ENCODE measurements at regions not wholly inside any gene's neighbourhood (a gene's known extent, or its start where the extent isn't known, plus 50 kb on each side); places are given as distances from the start of the nearest gene placed in this dataset.
"Not testable (repeated sequence)": the region's sequence is repeated elsewhere in the genome, so short reads cannot be mapped to it uniquely, and the experiment has no call there.

DNA sequence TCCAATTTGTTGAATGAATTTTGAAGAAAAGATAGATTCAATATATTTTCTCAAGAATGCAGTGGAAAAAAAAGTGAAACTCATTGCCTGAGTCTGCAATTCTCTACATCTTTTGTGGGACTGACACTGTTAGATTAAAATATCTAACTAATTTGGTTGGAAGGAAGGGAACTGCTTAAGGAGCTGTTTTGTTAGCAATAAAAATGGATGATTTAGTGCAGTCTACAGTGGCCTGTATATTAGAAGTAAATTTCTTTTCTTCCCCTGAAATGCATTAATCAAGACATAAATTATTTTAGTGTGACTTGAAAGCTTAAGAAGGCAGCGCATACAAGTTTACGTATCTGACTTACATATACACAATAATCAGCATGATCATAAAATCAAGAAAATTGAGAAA, 1332.6 kb downstream of the EPHA7 start:
- intact Hi-C loops (cut with DNase I) = no loop called here
- no peaks in the 10 kb centered on the region for H3K9me3 ChIP-seq

DNA sequence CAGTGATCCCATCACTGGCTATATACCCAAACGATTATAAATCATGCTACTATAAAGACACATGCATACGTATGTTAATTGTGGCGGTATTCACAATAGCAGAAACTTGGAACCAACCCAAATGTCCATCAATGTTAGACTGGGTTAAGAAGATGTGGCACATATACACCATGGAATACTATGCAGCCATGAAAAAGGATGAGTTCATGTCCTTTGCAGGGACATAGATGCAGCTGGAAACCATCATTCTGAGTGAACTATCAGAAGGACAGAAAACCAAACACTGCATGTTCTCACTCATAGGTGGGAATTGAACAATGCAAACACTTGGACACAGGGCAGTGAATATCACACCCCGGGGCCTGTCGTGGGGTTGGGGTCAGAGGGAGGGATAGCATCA, 1335.4 kb downstream of the EPHA7 start:
- H3K4me3 ChIP-seq; H3K9me3 ChIP-seq; H3K36me3 ChIP-seq; DNase-seq; H3K4me1 ChIP-seq; H3K27ac ChIP-seq; H3K27me3 ChIP-seq; ATAC-seq; intact Hi-C loops (cut with DNase I): not testable (repeated sequence)

More for the DNA sequence above, 1332.6 kb downstream of the EPHA7 start:
- ATAC-seq = no peak
- H3K27ac ChIP-seq = no peak overlapping the region
- no peaks in the 10 kb centered on the region for H3K4me1 ChIP-seq
- DNase-seq = no peak
- TF ChIP-seq, protein P1, sequence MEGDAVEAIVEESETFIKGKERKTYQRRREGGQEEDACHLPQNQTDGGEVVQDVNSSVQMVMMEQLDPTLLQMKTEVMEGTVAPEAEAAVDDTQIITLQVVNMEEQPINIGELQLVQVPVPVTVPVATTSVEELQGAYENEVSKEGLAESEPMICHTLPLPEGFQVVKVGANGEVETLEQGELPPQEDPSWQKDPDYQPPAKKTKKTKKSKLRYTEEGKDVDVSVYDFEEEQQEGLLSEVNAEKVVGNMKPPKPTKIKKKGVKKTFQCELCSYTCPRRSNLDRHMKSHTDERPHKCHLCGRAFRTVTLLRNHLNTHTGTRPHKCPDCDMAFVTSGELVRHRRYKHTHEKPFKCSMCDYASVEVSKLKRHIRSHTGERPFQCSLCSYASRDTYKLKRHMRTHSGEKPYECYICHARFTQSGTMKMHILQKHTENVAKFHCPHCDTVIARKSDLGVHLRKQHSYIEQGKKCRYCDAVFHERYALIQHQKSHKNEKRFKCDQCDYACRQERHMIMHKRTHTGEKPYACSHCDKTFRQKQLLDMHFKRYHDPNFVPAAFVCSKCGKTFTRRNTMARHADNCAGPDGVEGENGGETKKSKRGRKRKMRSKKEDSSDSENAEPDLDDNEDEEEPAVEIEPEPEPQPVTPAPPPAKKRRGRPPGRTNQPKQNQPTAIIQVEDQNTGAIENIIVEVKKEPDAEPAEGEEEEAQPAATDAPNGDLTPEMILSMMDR (IDR thresholded peaks at IDR 0.05) = no peak
- no peak overlapping the region for H3K4me3 ChIP-seq
- H3K27me3 ChIP-seq = no peaks in the 10 kb centered on the region
- no peaks in the 10 kb centered on the region for H3K36me3 ChIP-seq

DNA sequence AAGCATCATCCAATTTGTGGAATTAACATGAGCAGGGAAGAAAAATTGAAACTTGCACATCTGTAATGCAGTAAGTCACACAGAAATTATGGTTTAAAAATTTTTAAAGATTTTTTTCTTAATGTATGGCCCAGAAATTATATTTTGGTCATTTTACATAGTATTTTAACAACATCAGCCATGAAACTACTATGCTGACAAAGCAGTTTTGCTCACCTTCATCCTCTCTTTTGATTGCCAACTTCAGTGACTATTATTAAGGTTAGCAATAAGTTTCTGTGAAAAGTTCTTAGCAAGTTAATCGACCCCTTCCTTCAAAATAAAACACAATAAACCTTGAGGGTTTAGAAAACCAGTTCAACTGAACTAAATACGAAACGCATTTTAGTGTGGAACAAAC, 1347.0 kb downstream of the EPHA7 start:
- intact Hi-C loops (cut with DNase I) = no loop called here
- ATAC-seq (no peak), DNase-seq (no peak)
- no peak overlapping the region for H3K4me3 ChIP-seq
- TF ChIP-seq, protein P1 (IDR thresholded peaks at IDR 0.05) = no peak
- no peaks in the 10 kb centered on the region for H3K9me3 ChIP-seq
- no peak overlapping the region for H3K27ac ChIP-seq
- no peaks in the 10 kb centered on the region for H3K27me3 ChIP-seq
- no peaks in the 10 kb centered on the region for H3K4me1 ChIP-seq
- no peaks in the 10 kb centered on the region for H3K36me3 ChIP-seq

DNA sequence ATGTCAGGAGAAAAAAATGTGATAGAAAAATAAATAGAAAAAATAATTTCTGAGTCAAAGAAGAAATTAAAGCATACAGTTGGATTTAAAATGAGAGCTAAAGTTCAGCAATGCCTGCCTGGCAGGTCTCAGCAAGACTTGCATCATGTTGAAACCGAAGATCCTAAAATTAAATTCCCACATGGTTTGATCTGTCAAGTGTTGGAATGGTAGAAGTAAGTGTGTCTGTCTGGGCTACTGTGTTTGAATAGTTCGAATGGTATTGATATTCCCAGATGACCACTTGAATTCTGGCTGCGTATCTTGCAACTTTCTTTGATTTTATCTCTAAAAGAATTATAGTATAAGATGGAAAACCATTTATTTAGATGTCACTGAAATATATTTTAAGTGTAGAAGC, 1349.6 kb downstream of the EPHA7 start:
- no peaks in the 10 kb centered on the region for H3K9me3 ChIP-seq
- intact Hi-C loops (cut with DNase I) = no loop called here
- TF ChIP-seq, protein P1 (IDR thresholded peaks at IDR 0.05) = no peak
- DNase-seq (no peak), ATAC-seq (no peak)
- H3K27ac ChIP-seq = no peak overlapping the region
- no peaks in the 10 kb centered on the region for H3K4me1 ChIP-seq
- no peak overlapping the region for H3K4me3 ChIP-seq
- H3K36me3 ChIP-seq = no peaks in the 10 kb centered on the region
- H3K27me3 ChIP-seq = no peaks in the 10 kb centered on the region

DNA sequence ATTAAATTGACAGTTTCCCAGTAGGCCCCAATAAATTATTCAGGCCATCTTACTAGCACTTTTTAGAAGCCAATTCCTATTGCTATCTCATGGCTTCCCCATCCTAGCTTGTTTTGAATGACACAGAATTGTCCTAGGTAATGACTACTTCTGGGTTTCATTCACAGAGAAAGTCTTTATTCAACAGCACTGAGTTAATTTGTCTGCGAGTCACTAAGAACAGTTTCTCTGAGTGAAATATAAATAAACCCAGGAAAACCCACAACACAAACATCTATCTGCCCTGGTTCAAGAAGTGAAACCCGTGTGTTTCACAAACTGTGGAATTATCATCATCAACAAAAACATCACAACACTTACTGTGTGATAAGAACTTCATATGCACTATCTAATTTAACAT, 1366.8 kb downstream of the EPHA7 start:
- no peaks in the 10 kb centered on the region for H3K4me1 ChIP-seq
- TF ChIP-seq, protein P1 (IDR thresholded peaks at IDR 0.05) = no peak
- no peaks in the 10 kb centered on the region for H3K36me3 ChIP-seq
- intact Hi-C loops (cut with DNase I) = no loop called here
- H3K27me3 ChIP-seq = no peaks in the 10 kb centered on the region
- no peak overlapping the region for H3K4me3 ChIP-seq
- no peak for DNase-seq
- no peaks in the 10 kb centered on the region for H3K9me3 ChIP-seq
- H3K27ac ChIP-seq = no peak overlapping the region
- ATAC-seq = no peak

DNA sequence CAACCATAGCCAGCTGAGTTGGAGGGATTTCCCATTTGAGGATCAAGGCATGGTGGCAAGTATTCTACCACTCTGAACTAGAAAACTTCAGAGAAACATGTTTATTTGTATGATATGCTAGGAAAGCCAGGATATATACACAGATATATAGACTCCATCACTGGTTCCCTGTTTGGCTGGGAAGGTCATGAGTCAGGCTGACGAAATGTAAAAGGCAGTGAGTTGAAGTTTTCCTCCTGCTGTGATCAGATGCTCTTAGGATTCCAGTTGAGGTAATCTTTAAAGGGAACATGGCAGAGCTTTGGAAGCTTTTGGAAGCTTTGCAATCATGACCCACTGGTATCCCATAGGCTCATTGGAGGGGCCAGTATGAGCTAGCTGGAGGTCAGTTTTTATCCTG, 1369.1 kb downstream of the EPHA7 start:
- DNase-seq (no peak), ATAC-seq (no peak)
- Histone ChIP-seq H3K4me3 (no peak overlapping the region), H3K9me3 (no peaks in the 10 kb centered on the region), H3K27me3 (no peaks in the 10 kb centered on the region), H3K27ac (no peak overlapping the region), H3K36me3 (no peaks in the 10 kb centered on the region), H3K4me1 (no peaks in the 10 kb centered on the region)
- TF ChIP-seq, protein P1 (IDR thresholded peaks at IDR 0.05) = no peak
- intact Hi-C loops (cut with DNase I) = no loop called here

All from upper lobe of right lung (tissue), 1 donor.